ENCODE measurements at regions not wholly inside any gene's neighbourhood (a gene's known extent, or its start where the extent isn't known, plus 50 kb on each side); places are given as distances from the start of the nearest gene placed in this dataset.
A peak's percentile ranks its signal among the peaks of the same experiment; 100 is the strongest.

- DNase-seq (ENCODE audit: low read depth in 1 of 2, low spot score in 1 of 2): peak in 1 of 2 experiments; percentile 69
- H3K4me3 ChIP-seq (replicated peaks; ENCODE audit: insufficient read depth, low read length): no peak overlapping the region
Observed at GRCh38 chr13:27339299-27339698, 68.7 kb downstream of the RASL11A start.

GRCh38 chr13:27341616-27342015 is 71.0 kb downstream of the RASL11A start:
- Histone ChIP-seq H3K27me3 (ENCODE audit: insufficient read depth, poor library complexity, severe bottlenecking) (peaks cover 10% of the 10 kb centered on the region), H3K27ac (replicated peaks) (no peak overlapping the region), H3K4me3 (replicated peaks; ENCODE audit: insufficient read depth, low read length) (no peak overlapping the region)
- DNase-seq (ENCODE audit: low read depth in 1 of 2, low spot score in 1 of 2): no peak
- no peak for TF ChIP-seq REST (IDR thresholded peaks at IDR 0.05; ENCODE audit: insufficient replicate concordance, low read depth)
- no peak for TF ChIP-seq CTCF (IDR thresholded peaks at IDR 0.05; ENCODE audit: insufficient read depth, low read length)
- TF ChIP-seq GABPA (IDR thresholded peaks at IDR 0.05; ENCODE audit: low read depth): no peak
- TF ChIP-seq POLR2AphosphoS5 (IDR thresholded peaks at IDR 0.05; ENCODE audit: low read depth): no peak
- TF ChIP-seq SPI1 (IDR thresholded peaks at IDR 0.05; ENCODE audit: borderline replicate concordance, low read depth): no peak

More at GRCh38 chr13:27339299-27339698, 68.7 kb downstream of the RASL11A start:
- H3K27me3 ChIP-seq (ENCODE audit: insufficient read depth, poor library complexity, severe bottlenecking): peaks cover 13% of the 10 kb centered on the region
- no peak overlapping the region for H3K27ac ChIP-seq (replicated peaks)
- TF ChIP-seq GABPA (IDR thresholded peaks at IDR 0.05; ENCODE audit: low read depth) (no peak), SPI1 (IDR thresholded peaks at IDR 0.05; ENCODE audit: borderline replicate concordance, low read depth) (no peak), CTCF (IDR thresholded peaks at IDR 0.05; ENCODE audit: insufficient read depth, low read length) (peak; percentile 59)

GRCh38 chr13:27347211-27347772 is 76.7 kb downstream of the RASL11A start:
- no peak for TF ChIP-seq REST (IDR thresholded peaks at IDR 0.05; ENCODE audit: insufficient replicate concordance, low read depth)
- no peak for TF ChIP-seq SPI1 (IDR thresholded peaks at IDR 0.05; ENCODE audit: borderline replicate concordance, low read depth)
- TF ChIP-seq POLR2AphosphoS5 (IDR thresholded peaks at IDR 0.05; ENCODE audit: low read depth): no peak
- TF ChIP-seq GABPA (IDR thresholded peaks at IDR 0.05; ENCODE audit: low read depth): no peak
- no peak for TF ChIP-seq CTCF (IDR thresholded peaks at IDR 0.05; ENCODE audit: insufficient read depth, low read length)
- Histone ChIP-seq H3K27me3 (ENCODE audit: insufficient read depth, poor library complexity, severe bottlenecking) (peaks cover 11% of the 10 kb centered on the region), H3K4me3 (replicated peaks; ENCODE audit: insufficient read depth, low read length) (no peak overlapping the region), H3K27ac (replicated peaks) (no peak overlapping the region)
- DNase-seq (ENCODE audit: low read depth in 1 of 2, low spot score in 1 of 2): no peak

- no peak overlapping the region for H3K27ac ChIP-seq (replicated peaks)
- H3K4me3 ChIP-seq (replicated peaks; ENCODE audit: insufficient read depth, low read length): no peak overlapping the region
- no peak for DNase-seq (ENCODE audit: low read depth in 1 of 2, low spot score in 1 of 2)
- TF ChIP-seq SPI1 (IDR thresholded peaks at IDR 0.05; ENCODE audit: borderline replicate concordance, low read depth) (no peak), REST (IDR thresholded peaks at IDR 0.05; ENCODE audit: insufficient replicate concordance, low read depth) (no peak), CTCF (IDR thresholded peaks at IDR 0.05; ENCODE audit: insufficient read depth, low read length) (no peak), POLR2AphosphoS5 (IDR thresholded peaks at IDR 0.05; ENCODE audit: low read depth) (no peak), GABPA (IDR thresholded peaks at IDR 0.05; ENCODE audit: low read depth) (no peak)
- peaks cover 6% of the 10 kb centered on the region for H3K27me3 ChIP-seq (ENCODE audit: insufficient read depth, poor library complexity, severe bottlenecking)
Observed at GRCh38 chr13:27348461-27348860, 76.0 kb upstream of the GTF3A start.
